ENCODE measurements at regions not wholly inside any gene's neighbourhood (a gene's known extent, or its start where the extent isn't known, plus 50 kb on each side); places are given as distances from the start of the nearest gene placed in this dataset.

GRCh38 chr10:78471723-78472550, 438.3 kb downstream of the RPS24 start:
- Histone ChIP-seq H3K4me1 (ENCODE audit: low read depth) (peaks cover 36% of the 10 kb centered on the region), H3K27me3 (no peaks in the 10 kb centered on the region), H3K4me3 (no peak overlapping the region), H3K36me3 (no peaks in the 10 kb centered on the region), H3K9me3 (ENCODE audit: low read depth) (no peaks in the 10 kb centered on the region), H3K27ac (peak overlapping the region; percentile 83)
- peak; percentile 41 to 79 for DNase-seq (ENCODE audit: low read depth in 1 of 2, low spot score in 1 of 2)
- no peak for TF ChIP-seq CTCF (IDR thresholded peaks at IDR 0.05; ENCODE audit: low read depth, low read length)

GRCh38 chr10:78472551-78472890, 438.9 kb downstream of the RPS24 start:
- peak in 1 of 2 donors; percentile 42 for DNase-seq (ENCODE audit: low read depth in 1 of 2, low spot score in 1 of 2)
- Histone ChIP-seq H3K36me3 (no peaks in the 10 kb centered on the region), H3K27ac (peak overlapping the region; percentile 83), H3K4me3 (no peak overlapping the region), H3K9me3 (ENCODE audit: low read depth) (no peaks in the 10 kb centered on the region), H3K27me3 (no peaks in the 10 kb centered on the region), H3K4me1 (ENCODE audit: low read depth) (peaks cover 39% of the 10 kb centered on the region)
- no peak for TF ChIP-seq CTCF (IDR thresholded peaks at IDR 0.05; ENCODE audit: low read depth, low read length)

GRCh38 chr10:78473006-78473405, 439.3 kb downstream of the RPS24 start:
- H3K4me1 ChIP-seq (ENCODE audit: low read depth), result peaks cover 39% of the 10 kb centered on the region
- peak in 1 of 2 donors; percentile 53 for DNase-seq (ENCODE audit: low read depth in 1 of 2, low spot score in 1 of 2)
- H3K36me3 ChIP-seq, result no peaks in the 10 kb centered on the region
- H3K4me3 ChIP-seq, result no peak overlapping the region
- peak overlapping the region; percentile 83 for H3K27ac ChIP-seq
- H3K27me3 ChIP-seq, result no peaks in the 10 kb centered on the region
- no peak for TF ChIP-seq CTCF (IDR thresholded peaks at IDR 0.05; ENCODE audit: low read depth, low read length)
- no peaks in the 10 kb centered on the region for H3K9me3 ChIP-seq (ENCODE audit: low read depth)

GRCh38 chr10:78474743-78475142, 441.1 kb downstream of the RPS24 start:
- Histone ChIP-seq H3K27ac (no peak overlapping the region), H3K4me1 (ENCODE audit: low read depth) (peaks cover 39% of the 10 kb centered on the region), H3K27me3 (no peaks in the 10 kb centered on the region), H3K36me3 (no peaks in the 10 kb centered on the region), H3K4me3 (no peak overlapping the region), H3K9me3 (ENCODE audit: low read depth) (no peaks in the 10 kb centered on the region)
- DNase-seq (ENCODE audit: low read depth in 1 of 2, low spot score in 1 of 2), result no peak
- TF ChIP-seq CTCF (IDR thresholded peaks at IDR 0.05; ENCODE audit: low read depth, low read length), result no peak

- Histone ChIP-seq H3K36me3 (no peaks in the 10 kb centered on the region), H3K9me3 (ENCODE audit: low read depth) (no peaks in the 10 kb centered on the region), H3K4me1 (ENCODE audit: low read depth) (peaks cover 39% of the 10 kb centered on the region), H3K4me3 (no peak overlapping the region), H3K27ac (no peak overlapping the region), H3K27me3 (no peaks in the 10 kb centered on the region)
- no peak for TF ChIP-seq CTCF (IDR thresholded peaks at IDR 0.05; ENCODE audit: low read depth, low read length)
- no peak for DNase-seq (ENCODE audit: low read depth in 1 of 2, low spot score in 1 of 2)
Observed at GRCh38 chr10:78475437-78475836, 441.8 kb downstream of the RPS24 start.

Measured in cardiac muscle cell (in vitro differentiated cells and primary cell).